D721Med (cell line): ENCODE measurements at regions not wholly inside any gene's neighbourhood (a gene's known extent, or its start where the extent isn't known, plus 50 kb on each side); places are given as distances from the start of the nearest gene placed in this dataset.
"Not testable (repeated sequence)": the region's sequence is repeated elsewhere in the genome, so short reads cannot be mapped to it uniquely, and the experiment has no call there.

Experiments used
- DNase-seq: peaks from one replicate; pipeline ENCODE4 v3.0.0; 2011; ENCODE audit warnings: low spot score; ENCODE audit not compliant: insufficient read length
- FAIRE-seq: peaks from 2 replicates; lab custom pipeline; 2011; peaks lifted over from hg19 to GRCh38; lab: Jason Lieb, UNC
- TF ChIP-seq, protein P1 (sequence below): IDR thresholded peaks from 2 replicates; pipeline ENCODE4 v1.5.1; 2012; ENCODE audit warnings: mild to moderate bottlenecking, control low read depth; ENCODE audit not compliant: insufficient read depth; ENCODE audit errors: missing control alignments

DNA sequence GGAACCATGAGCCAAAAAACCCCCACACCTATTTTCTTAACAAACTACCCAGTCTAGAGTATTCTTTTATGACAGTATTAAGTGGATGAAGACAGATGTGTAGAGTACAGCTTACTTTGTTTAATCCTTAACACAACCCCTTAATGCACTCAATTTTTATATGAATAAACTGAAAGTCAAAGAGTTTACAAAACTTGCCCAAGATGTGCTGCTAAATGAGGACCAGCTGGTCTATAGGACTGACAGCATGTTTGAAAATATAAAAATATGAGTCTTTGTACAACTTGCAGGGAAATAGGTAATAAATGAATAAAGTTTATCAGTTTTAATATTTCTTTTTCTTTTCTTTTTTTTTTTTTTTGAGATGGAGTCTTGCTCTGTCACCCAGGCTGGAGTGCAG lies 102.3 kb downstream of the ZFY start:
- FAIRE-seq (no peak), DNase-seq (no peak)
- TF ChIP-seq, protein P1, sequence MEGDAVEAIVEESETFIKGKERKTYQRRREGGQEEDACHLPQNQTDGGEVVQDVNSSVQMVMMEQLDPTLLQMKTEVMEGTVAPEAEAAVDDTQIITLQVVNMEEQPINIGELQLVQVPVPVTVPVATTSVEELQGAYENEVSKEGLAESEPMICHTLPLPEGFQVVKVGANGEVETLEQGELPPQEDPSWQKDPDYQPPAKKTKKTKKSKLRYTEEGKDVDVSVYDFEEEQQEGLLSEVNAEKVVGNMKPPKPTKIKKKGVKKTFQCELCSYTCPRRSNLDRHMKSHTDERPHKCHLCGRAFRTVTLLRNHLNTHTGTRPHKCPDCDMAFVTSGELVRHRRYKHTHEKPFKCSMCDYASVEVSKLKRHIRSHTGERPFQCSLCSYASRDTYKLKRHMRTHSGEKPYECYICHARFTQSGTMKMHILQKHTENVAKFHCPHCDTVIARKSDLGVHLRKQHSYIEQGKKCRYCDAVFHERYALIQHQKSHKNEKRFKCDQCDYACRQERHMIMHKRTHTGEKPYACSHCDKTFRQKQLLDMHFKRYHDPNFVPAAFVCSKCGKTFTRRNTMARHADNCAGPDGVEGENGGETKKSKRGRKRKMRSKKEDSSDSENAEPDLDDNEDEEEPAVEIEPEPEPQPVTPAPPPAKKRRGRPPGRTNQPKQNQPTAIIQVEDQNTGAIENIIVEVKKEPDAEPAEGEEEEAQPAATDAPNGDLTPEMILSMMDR: no peak

DNA sequence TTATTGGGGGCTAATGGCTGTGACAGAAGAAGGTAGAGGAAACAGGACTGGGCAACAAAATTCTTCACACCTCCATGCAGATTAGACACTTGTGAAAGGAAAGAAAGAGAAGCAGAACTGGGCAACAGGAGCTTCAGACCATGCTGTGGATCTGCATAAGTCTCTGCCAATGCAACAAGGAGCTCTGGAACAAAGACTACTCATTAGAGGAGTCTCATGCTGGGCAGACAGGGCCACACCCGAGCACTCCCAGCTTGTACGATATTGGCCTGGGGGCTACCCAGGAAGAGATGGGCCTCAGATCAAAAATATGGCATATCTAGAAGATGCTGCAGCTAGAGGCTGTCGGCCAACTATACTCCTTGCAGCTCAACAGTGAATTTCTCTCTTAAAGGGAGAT lies 105.2 kb downstream of the ZFY start:
- TF ChIP-seq, protein P1: no peak
- DNase-seq (no peak), FAIRE-seq (no peak)

DNA sequence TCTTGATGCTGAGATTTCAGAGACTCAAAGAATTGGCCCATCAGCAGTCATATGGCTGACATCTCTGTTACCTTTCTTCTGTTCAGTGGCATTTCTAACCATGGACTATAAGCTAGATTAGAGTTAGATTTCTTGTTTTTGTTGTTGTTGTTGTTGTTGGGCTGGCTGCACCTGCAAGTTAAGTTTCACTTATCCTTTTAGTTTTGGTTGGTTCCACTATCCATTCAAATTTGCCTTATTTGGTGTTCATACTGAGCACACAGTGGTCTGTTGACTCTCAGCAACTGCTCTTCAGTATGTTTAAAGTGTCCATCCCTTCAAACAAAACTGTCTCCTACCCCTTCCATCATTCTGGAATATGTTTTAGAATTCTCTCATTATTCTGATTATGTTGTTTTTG lies 106.8 kb downstream of the ZFY start:
- TF ChIP-seq, protein P1: no peak
- DNase-seq (no peak), FAIRE-seq (no peak)

DNA sequence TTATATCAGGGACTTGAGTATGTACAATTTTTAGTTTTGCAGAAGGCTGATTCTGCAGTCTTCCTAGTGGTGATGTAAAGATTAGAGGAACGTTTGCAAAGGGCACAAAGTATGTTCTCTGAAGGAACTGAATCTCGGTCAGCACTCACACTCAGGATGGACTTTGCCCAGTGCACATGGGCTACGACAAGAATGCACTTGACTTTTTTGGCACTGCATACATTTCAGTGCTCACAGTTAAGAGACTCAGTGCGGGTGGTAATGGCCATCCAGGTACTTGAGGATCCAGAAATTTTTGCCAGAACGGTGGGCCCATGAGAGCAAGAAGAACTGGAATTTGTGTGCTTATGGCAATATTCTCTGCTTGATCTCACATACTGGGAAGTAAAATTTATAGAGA lies 107.7 kb downstream of the ZFY start:
- TF ChIP-seq, protein P1: no peak
- DNase-seq: no peak
- FAIRE-seq: no peak

DNA sequence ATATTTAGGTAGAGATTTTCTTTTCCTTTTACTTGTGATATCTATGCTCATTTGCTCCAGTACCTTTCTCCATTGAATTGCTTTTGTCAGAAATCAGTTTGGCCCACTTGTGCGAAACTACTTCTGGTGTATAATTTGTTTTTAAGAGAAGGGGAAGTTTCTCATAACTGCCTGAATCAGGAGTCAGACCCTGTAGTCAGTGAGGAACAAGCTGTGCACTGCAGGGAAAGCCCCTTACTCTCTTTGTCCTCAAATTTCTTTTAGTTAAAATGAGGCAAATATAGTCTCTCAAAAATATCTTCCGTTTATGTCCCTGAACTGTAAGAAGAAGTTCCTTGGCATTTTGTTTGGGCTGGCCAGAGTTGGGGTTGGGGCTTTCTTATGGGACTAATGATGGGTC lies 109.9 kb downstream of the ZFY start:
- FAIRE-seq (no peak), DNase-seq (no peak)
- TF ChIP-seq, protein P1: no peak

DNA sequence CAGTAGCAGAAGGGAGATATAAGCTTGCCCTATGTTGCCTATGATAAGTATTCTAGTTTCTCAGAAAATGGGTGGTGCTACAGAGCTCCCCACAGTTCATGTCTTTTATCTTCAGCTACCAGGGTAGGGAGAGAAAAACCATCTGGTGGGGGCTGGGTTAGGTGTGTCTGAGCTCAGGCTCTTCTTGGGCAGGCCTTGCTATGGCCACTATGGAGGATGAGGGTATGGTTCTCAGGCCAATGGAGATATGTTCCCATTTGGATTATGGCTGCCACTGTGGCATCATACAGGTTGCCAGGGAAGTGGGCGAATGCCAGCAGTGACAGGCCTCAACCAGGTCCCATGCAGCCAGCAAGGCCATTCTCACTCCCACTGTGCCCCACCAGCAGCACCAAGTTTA lies 120.3 kb downstream of the ZFY start:
- not testable (repeated sequence) for FAIRE-seq, DNase-seq

DNA sequence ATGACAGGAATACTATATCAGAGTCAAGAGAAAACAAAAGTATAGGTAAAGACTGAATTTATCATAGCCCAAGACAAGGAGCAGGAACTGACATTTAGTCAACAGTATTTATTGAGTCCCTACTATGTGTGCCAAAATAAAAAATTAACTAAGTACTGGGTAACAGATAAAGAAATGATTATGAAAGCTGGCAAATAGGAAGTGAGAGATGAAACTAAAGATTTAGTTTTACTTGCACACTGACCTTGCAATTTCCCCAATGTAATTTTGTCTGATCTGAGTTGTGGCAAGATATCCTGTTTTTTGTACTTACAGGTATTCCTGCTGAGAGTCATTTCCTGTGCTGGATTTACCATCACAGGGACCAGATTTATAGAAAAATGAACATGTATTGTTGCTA lies 123.2 kb downstream of the ZFY start:
- FAIRE-seq, DNase-seq: not testable (repeated sequence)

DNA sequence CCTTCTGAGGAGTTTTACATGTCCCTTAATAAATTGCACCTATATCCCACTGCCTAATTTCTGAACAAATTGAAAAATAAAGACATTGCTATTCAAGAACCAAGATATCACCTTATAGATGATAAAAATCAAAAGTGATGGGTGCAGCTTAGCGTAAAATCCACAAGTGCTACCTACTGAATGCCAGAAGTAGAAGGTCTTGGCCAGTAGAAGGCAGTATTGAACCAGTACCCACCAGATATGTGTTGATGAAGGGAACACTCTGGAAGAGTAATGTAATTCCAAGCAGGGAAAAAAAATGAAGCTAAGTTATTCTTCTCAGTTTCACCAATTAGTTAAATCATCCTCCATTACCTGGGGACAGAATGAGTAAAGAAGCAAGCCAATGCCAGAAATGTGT lies 125.5 kb downstream of the ZFY start:
- DNase-seq, FAIRE-seq: not testable (repeated sequence)
- TF ChIP-seq, protein P1: peak; percentile 9

DNA sequence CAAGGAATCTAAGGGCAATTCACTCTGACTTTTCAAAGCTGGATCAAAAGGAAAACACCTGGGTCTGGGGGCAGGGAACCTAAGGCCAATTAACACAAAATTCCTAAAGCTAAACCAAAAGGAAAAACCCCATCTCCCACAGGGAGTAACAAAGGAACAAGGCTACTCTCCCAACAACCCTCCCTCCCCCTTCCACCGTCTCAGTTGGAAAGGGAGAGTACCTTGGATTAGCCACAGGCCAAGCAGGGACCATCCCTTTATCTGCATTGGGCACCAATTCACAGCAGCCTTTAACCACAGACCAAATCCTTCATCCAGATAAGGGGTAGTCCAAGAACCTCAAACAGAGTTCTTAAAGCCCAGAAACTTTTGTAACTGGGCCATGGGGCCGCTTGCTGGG lies 153.0 kb downstream of the ZFY start:
- FAIRE-seq: not testable (repeated sequence)

DNA sequence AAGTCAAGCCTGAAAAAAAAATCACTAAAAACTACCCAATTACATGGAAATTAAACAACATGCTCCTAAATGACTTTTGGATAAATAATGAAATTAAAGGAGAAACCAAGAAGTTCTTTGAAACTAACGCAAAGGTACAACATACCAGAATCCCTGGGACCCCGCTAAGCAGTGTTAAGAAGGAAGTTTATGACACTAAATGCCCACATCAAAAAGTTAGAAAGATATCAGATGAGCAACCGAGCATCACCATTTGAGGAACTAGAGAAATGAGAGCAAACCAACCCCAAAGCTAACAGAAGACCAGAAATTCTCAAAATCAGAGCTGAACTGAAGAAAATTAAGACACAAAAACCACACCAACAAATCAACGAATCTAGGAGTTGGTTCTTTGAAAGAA lies 173.5 kb downstream of the ZFY start:
- not testable (repeated sequence) for FAIRE-seq

More for the DNA sequence above, 153.0 kb downstream of the ZFY start:
- DNase-seq: not testable (repeated sequence)

DNA sequence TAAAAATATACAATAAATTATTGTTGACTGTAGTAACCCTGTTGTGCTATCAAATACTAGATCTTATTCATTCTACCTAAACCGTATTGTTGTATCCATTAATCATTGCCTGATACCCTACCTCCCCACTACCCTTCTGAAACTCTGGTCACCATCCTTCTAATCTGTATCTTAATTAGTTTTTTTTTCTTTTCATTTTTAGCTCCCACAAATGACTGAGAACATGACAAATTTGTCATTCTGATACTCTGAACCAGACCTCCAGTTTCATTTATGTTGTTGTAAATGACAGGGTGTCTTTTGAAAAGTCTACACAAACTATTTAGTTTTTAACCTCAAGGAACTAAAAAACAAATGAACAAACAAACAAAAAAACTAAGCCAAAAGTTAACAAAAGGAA lies 185.1 kb downstream of the ZFY start:
- not testable (repeated sequence) for DNase-seq, FAIRE-seq

More for the DNA sequence above, 173.5 kb downstream of the ZFY start:
- not testable (repeated sequence) for DNase-seq

DNA sequence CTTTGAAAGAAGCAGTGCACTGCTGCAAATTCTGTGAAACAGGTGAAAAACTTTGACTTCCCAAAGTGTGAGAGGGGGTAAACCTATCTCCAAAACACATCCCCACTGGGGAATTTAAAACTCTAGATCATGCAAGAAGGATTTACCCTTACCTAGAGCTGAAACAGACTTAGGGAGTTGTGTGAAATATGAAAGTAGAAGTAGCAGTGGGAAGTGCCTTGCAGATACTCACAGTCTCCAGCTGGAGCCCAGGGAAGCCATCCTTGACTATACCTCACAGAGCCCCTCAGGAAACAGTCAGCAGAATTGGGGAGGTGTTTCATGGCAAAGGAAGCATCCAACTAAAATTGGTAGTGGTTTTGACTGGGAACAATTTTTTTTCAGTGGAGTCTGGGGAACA lies 185.5 kb downstream of the ZFY start:
- FAIRE-seq: not testable (repeated sequence)

DNA sequence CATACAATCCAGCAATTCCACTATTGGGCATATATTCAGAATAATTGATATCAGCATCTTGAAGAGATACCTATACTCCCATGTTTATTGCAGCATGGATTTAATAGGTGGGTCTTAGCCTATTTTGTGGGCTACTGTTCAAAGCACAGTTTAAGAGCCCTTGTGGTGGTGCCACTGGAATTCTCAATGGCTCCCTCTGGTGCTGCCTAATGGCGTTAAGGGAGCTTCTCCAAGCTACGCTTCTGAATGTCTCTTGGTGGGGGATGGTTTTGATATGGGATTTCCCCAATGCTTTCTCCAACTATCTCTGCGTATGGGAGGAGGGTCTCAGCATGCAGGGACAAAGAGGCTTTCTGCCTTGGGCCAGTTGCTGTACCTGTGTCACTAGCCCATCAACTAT lies 188.3 kb downstream of the ZFY start:
- not testable (repeated sequence) for DNase-seq, FAIRE-seq

More for the DNA sequence above, 185.5 kb downstream of the ZFY start:
- DNase-seq: not testable (repeated sequence)
